ENCODE measurements at regions not wholly inside any gene's neighbourhood (a gene's known extent, or its start where the extent isn't known, plus 50 kb on each side); places are given as distances from the start of the nearest gene placed in this dataset.

DNA sequence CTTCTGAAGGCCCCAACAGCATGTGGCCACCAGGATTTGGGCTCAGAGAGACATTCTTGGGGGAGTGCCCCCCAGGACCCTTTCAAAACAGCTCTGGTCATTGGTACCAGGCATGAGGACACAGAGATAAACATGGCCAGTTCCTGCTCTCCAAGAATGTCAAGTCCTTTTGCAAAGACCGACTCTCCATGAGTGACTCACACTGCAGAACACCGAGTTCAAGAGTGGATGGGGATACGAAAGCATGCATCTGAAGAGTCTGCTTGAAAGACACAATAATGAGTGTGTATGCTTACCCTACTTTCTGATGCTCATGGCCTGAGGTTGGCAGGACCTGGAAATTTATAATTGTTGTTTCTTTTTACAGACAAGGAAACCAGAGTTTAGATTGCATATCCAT lies 450.6 kb downstream of the TSN start:
- TF ChIP-seq EZH2 (IDR thresholded peaks at IDR 0.05) (no peak), CTCF (IDR thresholded peaks at IDR 0.05) (no peak), EZH2phosphoT487 (IDR thresholded peaks at IDR 0.05) (no peak)

Measured in neural progenitor cell (in vitro differentiated cells).